ENCODE measurements at regions not wholly inside any gene's neighbourhood (a gene's known extent, or its start where the extent isn't known, plus 50 kb on each side); places are given as distances from the start of the nearest gene placed in this dataset.

DNA sequence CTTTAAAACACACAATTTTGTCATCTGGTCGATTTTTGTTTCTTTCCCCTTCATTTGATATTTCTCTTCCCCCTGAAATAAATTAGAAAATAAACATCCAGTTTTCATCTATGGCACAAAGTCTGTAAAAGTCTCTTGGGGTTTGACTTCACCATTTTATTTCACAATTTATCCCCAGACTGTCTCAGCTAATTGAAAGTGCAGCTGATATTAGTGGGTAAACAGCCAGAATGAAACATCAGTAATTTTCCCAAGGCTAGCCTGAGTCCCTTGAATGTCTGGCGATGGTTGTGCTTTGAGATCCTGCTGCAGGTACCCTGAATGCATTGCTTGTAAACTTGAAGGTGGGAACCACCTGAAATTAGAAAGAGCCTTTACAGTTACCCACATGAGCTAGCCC, 60.6 kb upstream of the NEBL start:
- H2BK12ac ChIP-seq (ENCODE audit: low read depth, low read length), result no peak overlapping the region
- no peak overlapping the region for H3K4ac ChIP-seq (replicated peaks; ENCODE audit: insufficient read length, low read depth, low read length)
- ChIA-PET CTCF (ENCODE audit: partially characterized antibody) (interaction anchor here (1.1 kb wide), 1 partner anchor 37 kb away, joined by 4 read pairs; no protein-coding TSS in a partner anchor), POLR2A (ENCODE audit: partially characterized antibody) (no interaction called here)
- WGBS, 2 experiments (ENCODE audit: extremely low coverage in 1 of 2, insufficient coverage in 1 of 2, insufficient read length in 1 of 2, insufficient replicate concordance in 2 of 2, low coverage in 1 of 2, low lambda C conversion rate in 2 of 2, missing lambda C conversion rate in 1 of 2), result 81% methylated on average over 2 of the region's 2 CpGs; no CpG with 5 or more reads in 1 of the 2 experiments
- H3K23me2 ChIP-seq (ENCODE audit: low read depth, low read length), result no peaks in the 10 kb centered on the region
- H3K23ac ChIP-seq (ENCODE audit: insufficient read length), result no peak overlapping the region
- H4K20me1 ChIP-seq (replicated peaks in 1 of 2; ENCODE audit: control insufficient read depth in 1 of 2, insufficient read depth in 2 of 2, low read length in 2 of 2), result no peaks in the 10 kb centered on the region
- H2BK15ac ChIP-seq (ENCODE audit: low read length), result no peak overlapping the region
- DNase-seq (ENCODE audit: low read depth in 1 of 2, low spot score in 2 of 2) (no peak), FAIRE-seq (no peak)
- no peak overlapping the region for H3K4me3 ChIP-seq (ENCODE audit: extremely low read depth in 1 of 4, insufficient read depth in 2 of 4, low read depth in 3 of 4, low read length in 4 of 4)
- no peaks in the 10 kb centered on the region for H3K79me2 ChIP-seq (ENCODE audit: control insufficient read depth in 1 of 2, insufficient read depth in 2 of 2, low read length in 2 of 2)
- no peak overlapping the region for H3K14ac ChIP-seq (ENCODE audit: insufficient read length)
- no peak overlapping the region for H3K27ac ChIP-seq (ENCODE audit: low read depth, low read length)
- no peak overlapping the region for H3K9ac ChIP-seq (replicated peaks in 1 of 4; ENCODE audit: extremely low read depth in 1 of 4, low read depth in 3 of 4, low read length in 3 of 4)
- H3K4me1 ChIP-seq (replicated peaks in 1 of 4; ENCODE audit: control insufficient read depth in 3 of 4, insufficient read depth in 4 of 4, low read length in 3 of 4), result peaks cover 0 to 30% (median 10%) of the 10 kb centered on the region in 4 experiments; a peak in 4 of 7 replicates
- no peak overlapping the region for H2BK5ac ChIP-seq (ENCODE audit: low read depth, low read length)
- H3K36me3 ChIP-seq (ENCODE audit: control insufficient read depth in 2 of 4, insufficient read depth in 4 of 4, low read length in 3 of 4), result no peaks in the 10 kb centered on the region
- no peak overlapping the region for H4K8ac ChIP-seq (ENCODE audit: extremely low read depth, insufficient read depth, low read length)
- H3K18ac ChIP-seq (ENCODE audit: extremely low read depth, low read length), result no peak overlapping the region
- H2AK5ac ChIP-seq (ENCODE audit: low read depth, low read length), result no peak overlapping the region
- H2BK20ac ChIP-seq (ENCODE audit: low read length), result no peak overlapping the region
- no peak overlapping the region for H2AFZ ChIP-seq (ENCODE audit: low read length)
- H3K27me3 ChIP-seq (replicated peaks in 1 of 4; ENCODE audit: control insufficient read depth in 3 of 4, extremely low read depth in 1 of 4, insufficient read depth in 3 of 4, low read length in 3 of 4), result no peaks in the 10 kb centered on the region
- no peak overlapping the region for H2BK120ac ChIP-seq (replicated peaks; ENCODE audit: low read depth, low read length)
- H3K9me3 ChIP-seq (ENCODE audit: insufficient read depth in 2 of 2, low read depth in 1 of 2, low read length in 1 of 2), result no peaks in the 10 kb centered on the region
- no peak overlapping the region for H3K4me2 ChIP-seq (ENCODE audit: insufficient read depth in 1 of 2, low read depth in 2 of 2, low read length in 2 of 2)
- TF ChIP-seq, protein P1, sequence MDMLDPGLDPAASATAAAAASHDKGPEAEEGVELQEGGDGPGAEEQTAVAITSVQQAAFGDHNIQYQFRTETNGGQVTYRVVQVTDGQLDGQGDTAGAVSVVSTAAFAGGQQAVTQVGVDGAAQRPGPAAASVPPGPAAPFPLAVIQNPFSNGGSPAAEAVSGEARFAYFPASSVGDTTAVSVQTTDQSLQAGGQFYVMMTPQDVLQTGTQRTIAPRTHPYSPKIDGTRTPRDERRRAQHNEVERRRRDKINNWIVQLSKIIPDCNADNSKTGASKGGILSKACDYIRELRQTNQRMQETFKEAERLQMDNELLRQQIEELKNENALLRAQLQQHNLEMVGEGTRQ (IDR thresholded peaks at IDR 0.05; ENCODE audit: low read length), result no peak
- no peak for TF ChIP-seq HDAC6 (IDR thresholded peaks at IDR 0.05; ENCODE audit: low read depth, low read length)
- no peak for TF ChIP-seq GTF2F1 (IDR thresholded peaks at IDR 0.05; ENCODE audit: borderline replicate concordance, low read depth, low read length)
- no peak for TF ChIP-seq CHD2 (IDR thresholded peaks at IDR 0.05; ENCODE audit: low read length)
- no peak for TF ChIP-seq RXRA (IDR thresholded peaks at IDR 0.05; ENCODE audit: insufficient read depth, low read depth, low read length)
- TF ChIP-seq, protein P2, sequence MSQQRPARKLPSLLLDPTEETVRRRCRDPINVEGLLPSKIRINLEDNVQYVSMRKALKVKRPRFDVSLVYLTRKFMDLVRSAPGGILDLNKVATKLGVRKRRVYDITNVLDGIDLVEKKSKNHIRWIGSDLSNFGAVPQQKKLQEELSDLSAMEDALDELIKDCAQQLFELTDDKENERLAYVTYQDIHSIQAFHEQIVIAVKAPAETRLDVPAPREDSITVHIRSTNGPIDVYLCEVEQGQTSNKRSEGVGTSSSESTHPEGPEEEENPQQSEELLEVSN (IDR thresholded peaks at IDR 0.05), result no peak
- H3K56ac ChIP-seq (replicated peaks; ENCODE audit: insufficient read length, low read depth, low read length), result no peak overlapping the region
- H4K91ac ChIP-seq (replicated peaks; ENCODE audit: insufficient read length, low read length), result no peak overlapping the region
- no peak overlapping the region for H4K5ac ChIP-seq (ENCODE audit: insufficient read length, low read depth, low read length)
- no peaks in the 10 kb centered on the region for H3K79me1 ChIP-seq (ENCODE audit: low read depth, low read length)
